PC-3 (cell line): ENCODE measurements at regions not wholly inside any gene's neighbourhood (a gene's known extent, or its start where the extent isn't known, plus 50 kb on each side); places are given as distances from the start of the nearest gene placed in this dataset.

Source experiments
- ATAC-seq: fragments of 200-7000 bp; cut with Tn5 transposase; 2 replicates; pipeline ENCODE4 v1.9.1; 2020; ENCODE audit warnings: mild to moderate bottlenecking, moderate library complexity
- BruUV-seq: library from RNA; stranded (reverse); fragments of 400-500 nt; replicated peaks from 2 replicates; lab custom pipeline; 2021; lab: Mats Ljungman, UMichigan
- CTCF ChIA-PET: fragments of 300-600 bp; sonication (Branson Sonifier 250); formaldehyde crosslinking; loops from one replicate; lab custom pipeline; 2022; ENCODE audit warnings: antibody characterized with exemption; lab: Charles Lee
- POLR2A ChIA-PET: fragments of 300-600 bp; sonication (Branson Sonifier 250); formaldehyde crosslinking; loops from one replicate; lab custom pipeline; 2022; ENCODE audit warnings: antibody characterized with exemption; ENCODE audit not compliant: unreplicated experiment; lab: Charles Lee
- DNase-seq: peaks from one replicate; pipeline ENCODE4 v3.0.0-alpha.2; 2015
- H2AFZ ChIP-seq: fragments of 300-600 bp; sonication (generic); 2 replicates; pipeline ENCODE4 v1.6.0; 2016; ENCODE audit warnings: antibody characterized with exemption, low read length
- H3F3A ChIP-seq: fragments of 300-600 bp; sonication (generic); one replicate; pipeline ENCODE4 v1.6.0; 2017; ENCODE audit warnings: antibody characterized with exemption, low read length, control low read depth, mild to moderate bottlenecking; ENCODE audit not compliant: unreplicated experiment
- H3K27ac ChIP-seq: fragments of 300-600 bp; sonication (generic); 2 replicates; pipeline ENCODE4 v1.5.1; 2016; ENCODE audit warnings: mild to moderate bottlenecking, low read length
- H3K27me3 ChIP-seq: fragments of 300-600 bp; sonication (generic); 2 replicates; pipeline ENCODE4 v1.6.1; 2016; ENCODE audit warnings: low read length, mixed read lengths
- H3K36me3 ChIP-seq: fragments of 300-600 bp; sonication (generic); 2 replicates; pipeline ENCODE4 v1.6.1; 2016; ENCODE audit warnings: low read depth, mixed run types, low read length, mixed read lengths
- H3K4me1 ChIP-seq: fragments of 300-600 bp; sonication (generic); 2 replicates; pipeline ENCODE4 v1.5.1; 2016; ENCODE audit warnings: low read length; ENCODE audit not compliant: insufficient read depth
- H3K4me2 ChIP-seq: fragments of 300-600 bp; sonication (generic); 2 replicates; pipeline ENCODE4 v1.6.0; 2016; ENCODE audit warnings: low read length
- H3K4me3 ChIP-seq: fragments of 300-600 bp; sonication (generic); 2 replicates; pipeline ENCODE4 v1.5.1; 2016; ENCODE audit warnings: mild to moderate bottlenecking, low read length, mixed read lengths
- H3K79me2 ChIP-seq: fragments of 300-600 bp; sonication (generic); 2 replicates; pipeline ENCODE4 v1.6.1; 2017; ENCODE audit warnings: low read length, mixed read lengths
- H3K9ac ChIP-seq: fragments of 300-600 bp; sonication (generic); 2 replicates; pipeline ENCODE4 v1.6.0; 2016; ENCODE audit warnings: mild to moderate bottlenecking, low read length
- H3K9me2 ChIP-seq: fragments of 300-600 bp; sonication (generic); replicated peaks from 2 replicates; pipeline ENCODE4 v1.6.1; 2016; ENCODE audit warnings: mixed run types, low read length, mixed read lengths
- H3K9me3 ChIP-seq: fragments of 300-600 bp; sonication (generic); 2 replicates; pipeline ENCODE4 v1.6.1; 2016; ENCODE audit warnings: low read length, mixed read lengths
- H4K20me1 ChIP-seq: fragments of 300-600 bp; sonication (generic); 2 replicates; pipeline ENCODE4 v1.6.1; 2016; ENCODE audit warnings: low read length, mixed read lengths
- EZH2 ChIP-seq: fragments of 300-600 bp; sonication (generic); IDR thresholded peaks from one replicate; pipeline ENCODE4 v1.6.1; 2017; ENCODE audit warnings: antibody characterized with exemption, mild to moderate bottlenecking, low read length; ENCODE audit not compliant: unreplicated experiment
- EZH2phosphoT487 ChIP-seq: fragments of 300-600 bp; sonication (generic); IDR thresholded peaks from 2 replicates; pipeline ENCODE4 v1.6.1; 2018; ENCODE audit warnings: mild to moderate bottlenecking, antibody characterized with exemption, low read length, borderline replicate concordance
- intact Hi-C: fragments of 100-400 bp; cut with micrococcal nuclease; formaldehyde crosslinking; loops from 2 replicates; pipeline ENCODE4 v1.9.0; 2023
- TF ChIP-seq, protein P1 (sequence below): fragments of 300-600 bp; sonication (generic); conservative IDR thresholded peaks from 2 replicates; pipeline ENCODE4 v1.5.1; 2017; ENCODE audit warnings: antibody characterized with exemption, low read depth, mild to moderate bottlenecking, low read length

DNA sequence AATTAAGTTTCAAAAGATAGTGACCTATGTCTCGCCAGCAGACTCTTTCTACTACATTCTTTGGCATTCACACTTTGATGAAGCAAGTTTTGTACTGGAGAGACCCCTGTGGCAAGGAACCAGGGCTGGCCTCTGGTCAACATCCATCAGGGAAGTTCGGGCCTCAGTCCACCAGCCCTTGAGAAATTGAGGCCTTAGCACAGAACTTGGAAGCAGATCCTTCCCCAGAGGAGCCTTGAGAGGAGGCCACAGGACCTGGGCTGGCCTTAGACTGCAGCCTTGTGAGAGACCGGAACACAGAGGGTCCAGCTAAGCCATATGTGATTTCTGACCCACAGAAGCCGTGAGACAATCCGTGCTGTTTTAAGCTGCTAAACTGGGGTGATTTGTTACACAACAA is 317.9 kb downstream of the ZSWIM6 start:
- no peaks in the 10 kb centered on the region for H3K4me1 ChIP-seq
- H2AFZ ChIP-seq = no peak overlapping the region
- CTCF ChIA-PET = no interaction called here
- DNase-seq (no peak), ATAC-seq (no peak)
- no peaks in the 10 kb centered on the region for H3F3A ChIP-seq
- no peak overlapping the region for H3K4me3 ChIP-seq
- H4K20me1 ChIP-seq = no peaks in the 10 kb centered on the region
- POLR2A ChIA-PET = no interaction called here
- no peaks in the 10 kb centered on the region for H3K36me3 ChIP-seq
- no peaks in the 10 kb centered on the region for H3K9me2 ChIP-seq
- H3K27ac ChIP-seq = no peak overlapping the region
- H3K9me3 ChIP-seq = no peaks in the 10 kb centered on the region
- H3K79me2 ChIP-seq = no peaks in the 10 kb centered on the region
- H3K27me3 ChIP-seq = no peaks in the 10 kb centered on the region
- intact Hi-C loops = loop anchor here (10.0 kb wide), 1 partner anchor 595 kb away; no protein-coding TSS in a partner anchor
- H3K4me2 ChIP-seq = no peak overlapping the region
- no peak overlapping the region for H3K9ac ChIP-seq
- TF ChIP-seq, protein P1, sequence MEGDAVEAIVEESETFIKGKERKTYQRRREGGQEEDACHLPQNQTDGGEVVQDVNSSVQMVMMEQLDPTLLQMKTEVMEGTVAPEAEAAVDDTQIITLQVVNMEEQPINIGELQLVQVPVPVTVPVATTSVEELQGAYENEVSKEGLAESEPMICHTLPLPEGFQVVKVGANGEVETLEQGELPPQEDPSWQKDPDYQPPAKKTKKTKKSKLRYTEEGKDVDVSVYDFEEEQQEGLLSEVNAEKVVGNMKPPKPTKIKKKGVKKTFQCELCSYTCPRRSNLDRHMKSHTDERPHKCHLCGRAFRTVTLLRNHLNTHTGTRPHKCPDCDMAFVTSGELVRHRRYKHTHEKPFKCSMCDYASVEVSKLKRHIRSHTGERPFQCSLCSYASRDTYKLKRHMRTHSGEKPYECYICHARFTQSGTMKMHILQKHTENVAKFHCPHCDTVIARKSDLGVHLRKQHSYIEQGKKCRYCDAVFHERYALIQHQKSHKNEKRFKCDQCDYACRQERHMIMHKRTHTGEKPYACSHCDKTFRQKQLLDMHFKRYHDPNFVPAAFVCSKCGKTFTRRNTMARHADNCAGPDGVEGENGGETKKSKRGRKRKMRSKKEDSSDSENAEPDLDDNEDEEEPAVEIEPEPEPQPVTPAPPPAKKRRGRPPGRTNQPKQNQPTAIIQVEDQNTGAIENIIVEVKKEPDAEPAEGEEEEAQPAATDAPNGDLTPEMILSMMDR = no peak
- TF ChIP-seq EZH2 = no peak
- TF ChIP-seq EZH2phosphoT487 = no peak
- no TSS peak for BruUV-seq

DNA sequence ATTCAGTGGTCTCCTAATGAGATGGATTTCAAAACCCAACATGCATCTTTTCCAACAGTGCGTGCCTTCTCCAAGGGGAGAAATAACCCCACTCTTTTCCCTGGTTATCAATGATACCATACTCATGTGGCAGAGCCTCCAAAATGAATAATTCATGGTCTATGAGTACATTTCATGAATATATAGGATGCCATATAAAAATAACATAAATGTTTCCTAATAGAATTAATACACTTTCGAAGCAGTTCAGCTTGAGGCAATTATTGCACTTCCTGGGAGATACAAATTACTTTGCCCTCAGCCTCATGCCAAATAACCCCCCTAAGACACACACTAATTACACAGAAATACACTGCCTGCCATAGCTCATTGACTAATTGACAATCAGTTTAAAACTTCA is 318.6 kb downstream of the ZSWIM6 start:
- BruUV-seq = no TSS peak
- H4K20me1 ChIP-seq = no peaks in the 10 kb centered on the region
- H3K9me3 ChIP-seq = no peaks in the 10 kb centered on the region
- TF ChIP-seq EZH2phosphoT487 = no peak
- TF ChIP-seq, protein P1 = no peak
- TF ChIP-seq EZH2 = no peak
- no peak overlapping the region for H3K4me3 ChIP-seq
- no peak overlapping the region for H3K9ac ChIP-seq
- ATAC-seq = no peak
- H3K9me2 ChIP-seq = no peaks in the 10 kb centered on the region
- intact Hi-C loops = loop anchor here (10.0 kb wide), 1 partner anchor 596 kb away; no protein-coding TSS in a partner anchor
- DNase-seq = no peak
- H3K79me2 ChIP-seq = no peaks in the 10 kb centered on the region
- H3K4me2 ChIP-seq = no peak overlapping the region
- H3K27ac ChIP-seq = no peak overlapping the region
- no peaks in the 10 kb centered on the region for H3K4me1 ChIP-seq
- no peaks in the 10 kb centered on the region for H3K27me3 ChIP-seq
- ChIA-PET CTCF (no interaction called here), POLR2A (interaction anchor here (0.6 kb wide), 1 partner anchor 111 kb away, joined by 8 read pairs; no protein-coding TSS in a partner anchor)
- no peak overlapping the region for H2AFZ ChIP-seq
- H3F3A ChIP-seq = no peaks in the 10 kb centered on the region
- no peaks in the 10 kb centered on the region for H3K36me3 ChIP-seq

DNA sequence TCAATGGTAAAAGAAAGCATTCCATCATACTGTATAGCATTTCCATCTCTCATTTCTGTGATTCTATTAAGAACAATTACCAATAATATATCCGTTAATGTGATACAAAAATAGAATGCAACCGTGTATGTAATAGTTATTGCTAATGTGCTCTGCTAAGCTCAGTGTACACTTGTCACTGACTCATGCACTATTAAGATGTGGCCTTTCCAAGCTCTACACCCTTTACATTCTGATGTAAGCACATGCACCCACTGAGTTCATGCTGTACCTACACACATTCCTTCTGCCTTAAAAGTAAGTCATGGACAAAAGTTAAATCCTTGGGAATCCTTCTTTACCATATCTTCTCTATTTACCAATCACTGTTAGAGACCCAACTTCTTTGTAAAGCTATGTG is 319.1 kb downstream of the ZSWIM6 start:
- no peaks in the 10 kb centered on the region for H3F3A ChIP-seq
- H2AFZ ChIP-seq = no peak overlapping the region
- no peaks in the 10 kb centered on the region for H3K9me3 ChIP-seq
- no peak overlapping the region for H3K4me2 ChIP-seq
- TF ChIP-seq, protein P1 = no peak
- TF ChIP-seq EZH2phosphoT487 (no peak), EZH2 (no peak)
- no peak overlapping the region for H3K4me3 ChIP-seq
- ChIA-PET POLR2A (interaction anchor here (0.6 kb wide), 1 partner anchor 111 kb away, joined by 8 read pairs; no protein-coding TSS in a partner anchor), CTCF (no interaction called here)
- ATAC-seq = peak; percentile 46; the same call in 1 of the 2 replicates
- H4K20me1 ChIP-seq = no peaks in the 10 kb centered on the region
- no peaks in the 10 kb centered on the region for H3K36me3 ChIP-seq
- no peaks in the 10 kb centered on the region for H3K4me1 ChIP-seq
- DNase-seq = no peak
- no peaks in the 10 kb centered on the region for H3K79me2 ChIP-seq
- no peak overlapping the region for H3K9ac ChIP-seq
- no peaks in the 10 kb centered on the region for H3K27me3 ChIP-seq
- intact Hi-C loops = loop anchor here (10.0 kb wide), 1 partner anchor 596 kb away; no protein-coding TSS in a partner anchor
- H3K27ac ChIP-seq = no peak overlapping the region
- H3K9me2 ChIP-seq = no peaks in the 10 kb centered on the region
- no TSS peak for BruUV-seq
